Smooth muscle cell (in vitro differentiated cells): ENCODE measurements at regions not wholly inside any gene's neighbourhood (a gene's known extent, or its start where the extent isn't known, plus 50 kb on each side); places are given as distances from the start of the nearest gene placed in this dataset.
"Not testable (repeated sequence)": the region's sequence is repeated elsewhere in the genome, so short reads cannot be mapped to it uniquely, and the experiment has no call there.

ENCODE experiments used
- DNase-seq: peaks from one replicate; lab custom pipeline; 2025; ENCODE audit not compliant: unreplicated experiment; lab: John Stamatoyannopoulos, UW
- H2AFZ ChIP-seq: fragments of 200-600 bp; sonication (generic); 2 replicates; pipeline ENCODE4 v1.6.0; 2016; ENCODE audit warnings: antibody characterized with exemption, low read depth, mild to moderate bottlenecking
- H3F3A ChIP-seq: fragments of 200-600 bp; sonication (generic); 2 replicates; pipeline ENCODE4 v1.6.0; 2017; ENCODE audit warnings: antibody characterized with exemption, low read depth
- H3K27ac ChIP-seq: fragments of 200-600 bp; sonication (generic); 2 replicates; pipeline ENCODE4 v1.5.1; 2016; ENCODE audit warnings: low read depth, mild to moderate bottlenecking
- H3K27me3 ChIP-seq: fragments of 200-600 bp; sonication (generic); 2 replicates; pipeline ENCODE4 v1.6.1; 2016; ENCODE audit warnings: low read depth, mild to moderate bottlenecking
- H3K36me3 ChIP-seq: fragments of 200-600 bp; sonication (generic); 2 replicates; pipeline ENCODE4 v1.5.1; 2016; ENCODE audit warnings: low read depth
- H3K4me1 ChIP-seq: fragments of 200-600 bp; sonication (generic); 2 replicates; pipeline ENCODE4 v1.5.1; 2016; ENCODE audit warnings: low read depth
- H3K4me2 ChIP-seq: fragments of 200-600 bp; sonication (generic); 2 replicates; pipeline ENCODE4 v1.6.0; 2016; ENCODE audit warnings: mild to moderate bottlenecking
- H3K4me3 ChIP-seq: fragments of 200-600 bp; sonication (generic); 2 replicates; pipeline ENCODE4 v1.5.1; 2016; ENCODE audit warnings: mild to moderate bottlenecking
- H3K79me2 ChIP-seq: fragments of 200-600 bp; sonication (generic); 2 replicates; pipeline ENCODE4 v1.6.0; 2016; ENCODE audit warnings: low read depth, mild to moderate bottlenecking
- H3K9ac ChIP-seq: fragments of 200-600 bp; sonication (generic); 2 replicates; pipeline ENCODE4 v1.6.0; 2016; ENCODE audit warnings: low read depth
- H3K9me3 ChIP-seq: fragments of 200-600 bp; sonication (generic); replicated peaks from 2 replicates; pipeline ENCODE4 v1.5.1; 2016; ENCODE audit warnings: low read depth
- H4K20me1 ChIP-seq: fragments of 200-600 bp; sonication (generic); 2 replicates; pipeline ENCODE4 v1.6.0; 2016; ENCODE audit warnings: low read depth
- WGBS: methylation state at CpG from one replicate; pipeline ENCODE4 v1.1.7; 2016; ENCODE audit warnings: low lambda C conversion rate; 5-methylcytosine and 5-hydroxymethylcytosine counted together
- TF ChIP-seq, protein P1 (sequence below): fragments of 200-600 bp; sonication (generic); IDR thresholded peaks from 2 replicates; pipeline ENCODE4 v1.5.1; 2017; ENCODE audit warnings: borderline replicate concordance, mild to moderate bottlenecking, antibody characterized with exemption; ENCODE audit not compliant: insufficient read depth, poor library complexity, severe bottlenecking

DNA sequence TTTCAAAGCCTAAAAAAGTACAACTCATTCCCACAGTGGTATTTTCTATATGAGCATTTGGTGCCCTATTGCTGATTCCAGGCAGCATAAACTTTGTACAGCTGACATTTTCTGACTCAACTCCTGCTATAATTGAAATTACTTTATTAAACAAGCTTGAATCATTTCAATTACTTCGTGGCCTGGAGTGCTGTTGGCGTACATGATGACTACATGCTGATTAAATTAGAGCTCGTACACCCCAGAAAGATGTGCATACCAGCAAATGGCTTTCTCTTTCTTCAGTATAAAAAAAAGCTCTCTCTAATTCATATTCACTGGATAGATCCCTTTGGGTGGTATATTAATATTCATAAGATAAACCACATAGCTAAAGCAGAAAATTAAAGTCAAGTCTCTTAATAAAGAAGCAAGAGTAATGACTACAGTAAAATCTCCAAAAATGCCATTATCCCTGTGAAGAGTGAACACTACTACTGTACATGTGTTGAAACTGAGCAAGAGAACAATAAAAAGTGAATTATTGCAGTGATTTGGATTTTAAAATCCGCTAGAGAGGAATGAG is 245.0 kb upstream of the IGFBP7 start:
- 80% methylated on average over 4 of the region's 4 CpGs for WGBS
- no peaks in the 10 kb centered on the region for H3F3A ChIP-seq
- H3K36me3 ChIP-seq = no peaks in the 10 kb centered on the region
- H3K9me3 ChIP-seq = no peaks in the 10 kb centered on the region
- H3K4me3 ChIP-seq = no peak overlapping the region
- H3K79me2 ChIP-seq = no peaks in the 10 kb centered on the region
- H3K4me2 ChIP-seq = no peak overlapping the region
- no peaks in the 10 kb centered on the region for H4K20me1 ChIP-seq
- DNase-seq = no peak
- H3K27ac ChIP-seq = no peak overlapping the region
- H3K4me1 ChIP-seq = no peaks in the 10 kb centered on the region
- H3K27me3 ChIP-seq = no peaks in the 10 kb centered on the region
- no peak overlapping the region for H2AFZ ChIP-seq
- TF ChIP-seq, protein P1, sequence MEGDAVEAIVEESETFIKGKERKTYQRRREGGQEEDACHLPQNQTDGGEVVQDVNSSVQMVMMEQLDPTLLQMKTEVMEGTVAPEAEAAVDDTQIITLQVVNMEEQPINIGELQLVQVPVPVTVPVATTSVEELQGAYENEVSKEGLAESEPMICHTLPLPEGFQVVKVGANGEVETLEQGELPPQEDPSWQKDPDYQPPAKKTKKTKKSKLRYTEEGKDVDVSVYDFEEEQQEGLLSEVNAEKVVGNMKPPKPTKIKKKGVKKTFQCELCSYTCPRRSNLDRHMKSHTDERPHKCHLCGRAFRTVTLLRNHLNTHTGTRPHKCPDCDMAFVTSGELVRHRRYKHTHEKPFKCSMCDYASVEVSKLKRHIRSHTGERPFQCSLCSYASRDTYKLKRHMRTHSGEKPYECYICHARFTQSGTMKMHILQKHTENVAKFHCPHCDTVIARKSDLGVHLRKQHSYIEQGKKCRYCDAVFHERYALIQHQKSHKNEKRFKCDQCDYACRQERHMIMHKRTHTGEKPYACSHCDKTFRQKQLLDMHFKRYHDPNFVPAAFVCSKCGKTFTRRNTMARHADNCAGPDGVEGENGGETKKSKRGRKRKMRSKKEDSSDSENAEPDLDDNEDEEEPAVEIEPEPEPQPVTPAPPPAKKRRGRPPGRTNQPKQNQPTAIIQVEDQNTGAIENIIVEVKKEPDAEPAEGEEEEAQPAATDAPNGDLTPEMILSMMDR = no peak
- H3K9ac ChIP-seq = no peak overlapping the region

GRCh38 chr4:57351731-57352130 is 241.5 kb upstream of the IGFBP7 start:
- Histone ChIP-seq H3K27me3 (no peaks in the 10 kb centered on the region), H2AFZ (no peak overlapping the region), H3K4me3 (no peak overlapping the region), H3K4me2 (no peak overlapping the region), H3K36me3 (no peaks in the 10 kb centered on the region), H3K9me3 (no peaks in the 10 kb centered on the region), H3K4me1 (no peaks in the 10 kb centered on the region), H4K20me1 (no peaks in the 10 kb centered on the region), H3F3A (no peaks in the 10 kb centered on the region), H3K9ac (no peak overlapping the region), H3K27ac (no peak overlapping the region), H3K79me2 (no peaks in the 10 kb centered on the region)
- WGBS = 70% methylated on average over 1 of the region's 1 CpG
- no peak for DNase-seq
- TF ChIP-seq, protein P1 = no peak

- DNase-seq = no peak
- no peak overlapping the region for H3K9ac ChIP-seq
- no peaks in the 10 kb centered on the region for H3K36me3 ChIP-seq
- no peaks in the 10 kb centered on the region for H3F3A ChIP-seq
- 49% methylated on average over 2 of the region's 2 CpGs for WGBS
- peak overlapping the region; percentile 44 for H2AFZ ChIP-seq
- TF ChIP-seq, protein P1 = no peak
- H3K4me2 ChIP-seq = no peak overlapping the region
- no peak overlapping the region for H3K4me3 ChIP-seq
- peaks cover 9% of the 10 kb centered on the region for H3K4me1 ChIP-seq
- H3K9me3 ChIP-seq = no peaks in the 10 kb centered on the region
- H3K79me2 ChIP-seq = no peaks in the 10 kb centered on the region
- H3K27me3 ChIP-seq = peaks cover 2% of the 10 kb centered on the region
- H3K27ac ChIP-seq = peak overlapping the region; percentile 41
- no peaks in the 10 kb centered on the region for H4K20me1 ChIP-seq
Measured at GRCh38 chr4:57344296-57344695, 234.1 kb upstream of the IGFBP7 start.

DNA sequence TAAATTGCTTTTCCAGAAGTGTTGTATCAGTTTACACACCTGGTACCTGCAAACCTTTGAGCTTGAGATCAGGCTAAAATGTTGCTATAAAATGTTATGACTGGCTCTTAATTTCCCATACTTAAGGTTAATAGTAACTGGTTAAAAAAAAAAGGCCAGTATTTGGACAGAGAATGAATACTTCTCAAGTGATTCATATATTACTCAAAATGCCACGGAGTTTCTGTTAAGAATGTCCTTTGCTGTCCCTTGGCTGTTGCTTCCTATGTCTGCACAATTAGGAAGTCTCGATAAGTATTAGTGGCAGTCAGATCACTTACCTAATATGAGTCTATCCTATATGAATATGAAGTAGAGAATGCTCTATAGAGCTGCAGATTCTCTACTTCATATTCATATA is 232.2 kb upstream of the IGFBP7 start:
- H3K9me3 ChIP-seq = no peaks in the 10 kb centered on the region
- peaks cover 9% of the 10 kb centered on the region for H3K4me1 ChIP-seq
- H4K20me1 ChIP-seq = no peaks in the 10 kb centered on the region
- TF ChIP-seq, protein P1 = no peak
- peak overlapping the region; percentile 65 for H3K4me2 ChIP-seq
- 13% methylated on average over 2 of the region's 2 CpGs for WGBS
- no peak overlapping the region for H3K4me3 ChIP-seq
- peaks cover 3% of the 10 kb centered on the region for H3K27me3 ChIP-seq
- no peak overlapping the region for H3K9ac ChIP-seq
- H2AFZ ChIP-seq = no peak overlapping the region
- H3F3A ChIP-seq = no peaks in the 10 kb centered on the region
- no peak for DNase-seq
- H3K27ac ChIP-seq = no peak overlapping the region
- H3K36me3 ChIP-seq = no peaks in the 10 kb centered on the region
- no peaks in the 10 kb centered on the region for H3K79me2 ChIP-seq

GRCh38 chr4:57338861-57339260 is 228.7 kb upstream of the IGFBP7 start:
- not testable (repeated sequence) for DNase-seq, H2AFZ ChIP-seq, H3K4me3 ChIP-seq, H3K27me3 ChIP-seq, H3F3A ChIP-seq, H3K27ac ChIP-seq, H4K20me1 ChIP-seq, H3K4me2 ChIP-seq, H3K79me2 ChIP-seq, H3K9me3 ChIP-seq, H3K4me1 ChIP-seq, H3K9ac ChIP-seq, H3K36me3 ChIP-seq
